HL-60/S4 (cell line): ENCODE measurements at regions not wholly inside any gene's neighbourhood (a gene's known extent, or its start where the extent isn't known, plus 50 kb on each side); places are given as distances from the start of the nearest gene placed in this dataset.
"Not testable (repeated sequence)": the region's sequence is repeated elsewhere in the genome, so short reads cannot be mapped to it uniquely, and the experiment has no call there.

Experiments
- in situ Hi-C: fragments of 300-500 bp; cut with MboI; formaldehyde crosslinking; loops from 2 replicates; pipeline ENCODE4 v1.14.3; 2022; ENCODE audit warnings: low sequenced_read_pairs

DNA sequence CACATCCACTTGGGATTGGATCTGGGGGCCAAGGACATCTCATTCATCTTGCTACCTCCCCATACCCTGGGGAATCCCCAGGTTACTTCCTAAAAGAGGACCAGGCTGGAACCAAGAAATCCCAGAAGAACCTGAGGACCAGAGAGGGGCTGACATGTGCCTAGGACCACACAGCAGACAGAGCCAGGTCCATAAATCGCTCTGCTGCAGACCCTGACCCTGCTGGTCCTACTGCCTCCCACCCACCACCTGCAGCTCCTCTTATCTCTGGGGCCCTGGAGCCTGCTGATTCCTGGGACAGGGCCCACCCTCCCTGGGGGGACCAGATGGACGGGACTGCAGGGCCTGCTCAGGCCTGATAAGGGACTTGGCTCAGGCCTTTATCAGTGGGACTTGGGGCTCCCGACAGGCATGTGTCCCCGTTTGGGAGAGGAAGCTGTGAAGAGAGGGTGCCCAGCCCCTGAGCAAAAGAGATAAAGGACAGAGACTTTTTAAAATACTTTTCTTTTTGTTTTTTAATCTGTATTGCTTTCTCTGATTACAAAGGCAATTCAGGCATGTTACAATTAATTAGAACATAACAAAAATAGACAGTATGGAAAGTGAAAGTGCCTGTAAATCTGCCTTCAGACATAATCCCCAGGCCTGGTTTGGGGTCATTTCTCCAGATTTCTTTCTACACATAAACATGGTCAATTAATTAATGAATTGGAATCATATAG is 101.3 kb upstream of the LARP1 start:
- in situ Hi-C loops = loop anchor here (10.0 kb wide), 1 partner anchor 151 kb away; no protein-coding TSS in a partner anchor

DNA sequence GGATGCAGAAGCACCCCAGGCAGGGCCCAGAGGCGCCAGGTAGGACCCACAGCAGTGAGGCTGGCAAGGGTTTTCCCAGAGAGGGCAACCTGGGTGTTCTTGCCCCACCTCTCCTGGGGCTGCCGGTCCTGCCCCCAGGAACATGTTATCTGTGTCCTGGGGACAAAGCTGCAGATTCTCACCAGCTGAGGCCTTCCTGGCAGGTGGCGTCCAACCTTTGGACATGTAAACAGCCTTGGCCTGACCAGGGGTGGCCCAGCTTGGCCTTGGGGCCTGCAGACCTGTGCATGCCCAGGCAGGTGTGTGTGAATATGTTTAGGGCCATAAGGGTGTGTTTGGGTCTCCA is 101.8 kb upstream of the LARP1 start:
- in situ Hi-C loops = loop anchor here (10.0 kb wide), 1 partner anchor 151 kb away; no protein-coding TSS in a partner anchor

- in situ Hi-C loops = loop anchor here (10.0 kb wide), 1 partner anchor 152 kb away; no protein-coding TSS in a partner anchor
Observed at GRCh38 chr5:154652746-154653417, 102.3 kb upstream of the LARP1 start.

DNA sequence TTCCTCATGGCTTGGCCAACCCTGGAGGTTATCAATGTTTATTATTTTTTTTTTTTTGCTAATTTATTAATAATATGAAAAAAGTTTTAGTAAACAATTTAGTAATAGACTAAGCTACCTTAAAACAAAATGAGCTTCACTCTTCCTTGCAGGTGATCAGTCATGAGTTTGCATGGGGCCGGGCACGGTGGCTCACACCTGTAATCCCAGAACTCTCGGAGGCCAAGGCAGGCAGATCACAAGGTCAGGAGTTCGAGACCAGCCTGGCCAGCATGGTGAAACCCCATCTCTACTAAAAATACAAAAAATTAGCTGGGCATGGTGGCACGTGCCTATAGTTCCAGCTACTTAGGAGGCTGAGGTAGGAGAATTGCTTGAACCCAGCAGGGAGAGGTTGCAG is 103.4 kb upstream of the LARP1 start:
- in situ Hi-C loops = loop anchor here (10.0 kb wide), 1 partner anchor 153 kb away; no protein-coding TSS in a partner anchor

- in situ Hi-C loops = loop anchor here (10.0 kb wide), 1 partner anchor 356 kb away; no protein-coding TSS in a partner anchor
Observed at GRCh38 chr5:154648706-154649105, 106.5 kb upstream of the LARP1 start.

- in situ Hi-C loops = loop anchor here (10.0 kb wide), 1 partner anchor 357 kb away; no protein-coding TSS in a partner anchor
Observed at GRCh38 chr5:154648229-154648628, 106.9 kb upstream of the LARP1 start.

- in situ Hi-C loops = loop anchor here (10.0 kb wide), 1 partner anchor 357 kb away; no protein-coding TSS in a partner anchor
Observed at GRCh38 chr5:154647761-154648145, 107.4 kb upstream of the LARP1 start.

- in situ Hi-C loops = loop anchor here (10.0 kb wide), 1 partner anchor 358 kb away; no protein-coding TSS in a partner anchor
Observed at GRCh38 chr5:154647114-154647760, 107.9 kb upstream of the LARP1 start.

GRCh38 chr5:154646745-154647113 is 108.4 kb upstream of the LARP1 start:
- in situ Hi-C loops = loop anchor here (10.0 kb wide), 1 partner anchor 358 kb away; no protein-coding TSS in a partner anchor

GRCh38 chr5:154644745-154645411 is 110.3 kb upstream of the LARP1 start:
- in situ Hi-C loops = loop anchor here (10.0 kb wide), 1 partner anchor 360 kb away; no protein-coding TSS in a partner anchor

- in situ Hi-C loops = loop anchor here (10.0 kb wide), 1 partner anchor 362 kb away; no protein-coding TSS in a partner anchor
Observed at GRCh38 chr5:154642499-154643245, 112.5 kb upstream of the LARP1 start.

DNA sequence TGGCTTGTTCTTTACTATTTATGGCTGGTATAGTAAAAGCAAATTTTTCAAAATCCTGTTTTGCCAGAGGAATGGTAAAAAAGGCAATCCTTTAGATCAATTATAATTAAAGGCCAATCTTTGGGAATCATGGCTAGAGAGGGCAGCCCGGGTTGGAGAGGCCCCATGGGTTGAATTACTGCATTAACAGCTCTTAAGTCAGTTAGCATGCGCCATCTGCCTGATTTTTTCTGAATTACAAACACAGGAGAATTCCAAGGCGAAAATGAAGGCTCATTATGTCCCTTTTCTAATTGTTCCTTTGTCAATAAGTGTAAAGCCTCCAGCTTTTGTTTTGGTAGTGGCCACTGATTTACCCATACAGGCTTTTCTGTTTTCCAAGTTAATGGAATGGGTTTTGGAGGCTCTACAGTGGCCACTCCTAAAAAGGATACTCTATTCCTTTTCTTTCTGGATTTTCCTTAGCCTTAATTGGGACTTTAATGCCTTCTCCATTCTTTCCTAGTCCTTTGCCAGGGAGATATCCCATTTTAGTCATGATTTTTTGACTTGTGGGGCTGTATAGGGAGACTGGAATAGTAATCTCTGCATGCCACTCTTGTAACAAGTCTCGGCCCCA is 114.9 kb upstream of the LARP1 start:
- in situ Hi-C loops = loop anchor here (10.0 kb wide), 1 partner anchor 364 kb away; no protein-coding TSS in a partner anchor

- in situ Hi-C loops = not testable (repeated sequence)
Observed at GRCh38 chr5:154636786-154637185, 118.4 kb upstream of the LARP1 start.

DNA sequence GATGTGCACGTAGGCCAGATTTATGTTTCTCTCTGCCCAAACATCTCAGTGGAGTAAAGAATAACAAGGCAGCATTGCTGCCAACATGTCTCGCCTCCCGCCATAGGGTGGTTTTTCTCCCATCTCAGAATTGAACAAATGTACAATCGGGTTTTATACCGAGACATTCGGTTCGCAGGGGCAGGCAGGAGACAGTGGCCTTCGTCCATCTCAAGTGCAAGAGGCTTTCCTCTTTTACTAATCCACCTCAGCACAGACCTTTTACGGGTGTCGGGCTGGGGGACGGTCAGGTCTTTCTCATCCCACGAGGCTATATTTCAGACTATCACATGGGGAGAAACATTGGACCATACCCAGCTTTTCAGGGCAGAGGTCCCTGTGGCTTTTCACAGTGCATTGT is 118.9 kb upstream of the LARP1 start:
- in situ Hi-C loops = not testable (repeated sequence)

DNA sequence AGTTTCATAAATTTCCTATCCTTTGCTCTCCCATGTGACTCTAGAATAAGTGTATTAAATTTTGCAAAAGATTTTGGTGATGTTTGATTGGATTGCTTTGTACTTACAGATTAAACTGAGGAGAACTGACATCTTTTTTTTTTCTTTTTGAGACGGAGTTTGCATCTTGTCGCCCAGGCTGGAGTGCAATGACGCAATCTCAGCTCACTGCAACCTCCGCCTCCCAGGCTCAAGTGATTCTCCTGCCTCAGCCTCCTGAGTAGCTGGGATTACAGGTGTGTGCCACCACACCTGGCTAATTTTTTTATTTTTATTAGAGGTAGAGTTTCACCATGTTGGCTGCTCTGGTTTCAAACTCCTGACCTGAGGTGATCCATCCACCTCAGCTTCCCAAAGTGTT is 121.4 kb upstream of the LARP1 start:
- in situ Hi-C loops = not testable (repeated sequence)

- in situ Hi-C loops = no loop called here
Observed at GRCh38 chr5:154631141-154631540, 124.0 kb upstream of the LARP1 start.

- in situ Hi-C loops = no loop called here
Observed at GRCh38 chr5:154630410-154630809, 124.8 kb upstream of the LARP1 start.

DNA sequence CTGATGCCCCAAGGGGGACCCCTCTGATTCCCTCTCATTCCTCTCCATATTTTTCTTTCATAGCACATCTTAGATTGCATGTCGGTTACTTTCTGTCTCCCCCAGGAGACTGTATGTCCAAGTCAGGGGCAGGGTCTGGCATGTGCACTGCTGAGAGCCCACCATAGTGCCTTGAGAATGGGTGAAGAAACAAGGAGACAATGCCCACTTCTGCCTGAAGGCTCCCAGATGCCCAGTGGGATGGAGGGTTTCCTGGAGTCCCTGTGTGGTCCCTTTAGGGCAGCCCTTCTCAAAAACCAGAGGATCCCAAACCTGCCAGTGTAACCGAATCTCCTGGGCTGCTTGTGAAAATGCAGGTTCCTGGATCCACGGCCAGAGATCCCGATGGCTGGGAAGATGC is 126.5 kb upstream of the LARP1 start:
- in situ Hi-C loops = no loop called here
